ENCODE measurements at regions not wholly inside any gene's neighbourhood (a gene's known extent, or its start where the extent isn't known, plus 50 kb on each side); places are given as distances from the start of the nearest gene placed in this dataset.

DNA sequence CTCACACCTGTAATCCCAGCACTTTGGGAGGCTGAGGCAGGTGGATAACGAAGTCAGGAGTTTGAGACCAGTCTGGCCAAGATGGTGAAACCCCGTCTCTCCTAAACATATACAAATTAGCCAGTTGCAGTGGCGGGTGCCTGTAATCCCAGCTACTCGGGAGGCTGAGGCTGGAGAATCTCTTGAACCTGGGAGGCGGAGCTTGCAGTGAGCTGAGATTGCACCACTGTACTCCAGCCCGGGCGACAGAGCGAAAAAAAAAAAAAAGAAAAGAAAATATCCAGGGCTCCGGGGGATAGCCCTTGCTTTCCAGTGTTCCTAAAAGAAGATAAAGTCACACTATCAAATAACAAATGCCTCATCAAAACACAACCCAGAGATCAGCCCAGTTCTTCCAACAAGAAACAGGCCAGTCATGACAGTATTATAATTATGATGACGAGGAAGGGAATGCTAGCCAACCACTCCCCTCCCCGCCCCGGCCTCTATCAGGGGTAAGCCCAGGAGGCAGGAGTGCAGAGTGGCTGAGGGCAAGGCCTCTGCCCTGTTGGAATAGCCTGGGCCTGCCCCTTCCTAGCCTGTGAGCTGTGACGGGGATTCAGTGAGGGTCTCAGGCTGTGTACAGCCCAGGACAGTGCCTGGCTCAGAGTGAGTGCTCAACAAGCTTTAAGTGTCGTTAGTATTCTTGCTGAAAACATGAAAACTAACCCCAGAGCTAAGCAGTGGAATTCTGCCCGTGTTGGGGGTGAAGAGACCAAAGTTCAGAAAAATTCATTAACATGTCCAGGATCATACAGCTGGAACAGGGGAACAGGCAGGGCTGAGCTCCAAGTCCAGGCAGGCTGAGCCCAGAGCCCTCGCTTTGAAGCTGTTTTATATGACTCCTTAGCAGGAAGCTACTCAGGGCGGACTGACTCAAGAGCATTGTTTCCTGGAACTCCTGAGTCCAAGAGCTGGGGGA, 54.3 kb downstream of the FAM241B start:
- no peaks in the 10 kb centered on the region for H3K4me1 ChIP-seq
- DNase-seq = peak; percentile 30
- no peaks in the 10 kb centered on the region for H3K36me3 ChIP-seq
- H3K27me3 ChIP-seq = peaks cover 5% of the 10 kb centered on the region; the same call in 1 of the 2 replicates
- TF ChIP-seq CTCF (IDR thresholded peaks at IDR 0.05; ENCODE audit: low read depth, low read length) = no peak
- no peak overlapping the region for H3K4me3 ChIP-seq (ENCODE audit: low read depth, low read length)
- no peaks in the 10 kb centered on the region for H3K9me3 ChIP-seq

- Histone ChIP-seq H3K9me3 (no peaks in the 10 kb centered on the region), H3K36me3 (no peaks in the 10 kb centered on the region), H3K4me3 (ENCODE audit: low read depth, low read length) (no peak overlapping the region), H3K4me1 (no peaks in the 10 kb centered on the region), H3K27me3 (no peaks in the 10 kb centered on the region)
- no peak for DNase-seq
- no peak for TF ChIP-seq CTCF (IDR thresholded peaks at IDR 0.05; ENCODE audit: low read depth, low read length)
These were observed 54.9 kb downstream of the FAM241B start for GRCh38 chr10:69684981-69685353.

GRCh38 chr10:69685426-69685801, 55.4 kb downstream of the FAM241B start:
- no peak for TF ChIP-seq CTCF (IDR thresholded peaks at IDR 0.05; ENCODE audit: low read depth, low read length)

DNA sequence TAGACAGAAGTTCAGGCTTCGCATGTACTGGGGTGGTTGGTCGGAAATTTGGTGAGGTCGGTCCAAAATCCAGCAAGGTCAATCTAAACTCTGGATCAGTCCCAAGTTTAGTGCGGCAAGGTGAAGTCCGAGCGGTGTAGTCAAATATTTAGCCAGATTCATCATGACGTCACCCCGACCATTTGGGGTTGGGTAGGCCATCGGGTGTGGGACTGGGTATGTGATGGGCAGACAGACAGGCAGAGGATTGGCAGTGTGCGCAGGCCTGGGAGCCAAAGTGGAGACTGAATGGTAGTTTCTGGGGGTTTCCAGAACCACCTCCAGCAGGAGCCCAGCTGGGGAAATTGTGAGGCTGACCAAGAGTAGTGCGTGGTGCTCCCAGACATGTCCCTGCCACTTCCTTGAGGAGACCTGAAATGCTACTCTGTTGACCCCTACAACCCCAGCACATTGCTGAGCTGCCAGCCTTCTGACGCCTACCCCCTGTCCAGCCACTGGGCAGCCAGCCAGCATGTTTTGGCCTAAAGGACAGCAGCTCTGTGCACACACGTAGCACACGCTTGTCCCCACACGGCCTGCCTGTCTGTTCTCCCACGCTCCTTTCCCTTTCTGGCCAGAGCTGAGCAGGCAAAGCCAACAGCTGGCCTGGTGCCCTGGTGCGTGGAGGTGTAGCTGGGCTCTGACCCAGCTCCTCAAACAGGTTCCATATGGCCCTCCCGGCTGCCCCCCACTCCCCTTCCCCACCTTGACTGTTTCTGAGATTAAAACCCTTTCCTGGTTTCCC, 55.9 kb downstream of the FAM241B start:
- peak; percentile 20 for DNase-seq
- no peak overlapping the region for H3K4me3 ChIP-seq (ENCODE audit: low read depth, low read length)
- H3K36me3 ChIP-seq = no peaks in the 10 kb centered on the region
- H3K27me3 ChIP-seq = no peaks in the 10 kb centered on the region
- no peaks in the 10 kb centered on the region for H3K4me1 ChIP-seq
- no peaks in the 10 kb centered on the region for H3K9me3 ChIP-seq
- TF ChIP-seq CTCF (IDR thresholded peaks at IDR 0.05; ENCODE audit: low read depth, low read length) = no peak

More at GRCh38 chr10:69685426-69685801, 55.4 kb downstream of the FAM241B start:
- H3K9me3 ChIP-seq = no peaks in the 10 kb centered on the region
- no peaks in the 10 kb centered on the region for H3K4me1 ChIP-seq
- H3K36me3 ChIP-seq = no peaks in the 10 kb centered on the region
- no peak for DNase-seq
- no peaks in the 10 kb centered on the region for H3K27me3 ChIP-seq
- no peak overlapping the region for H3K4me3 ChIP-seq (ENCODE audit: low read depth, low read length)

GRCh38 chr10:69686866-69687265, 56.8 kb downstream of the FAM241B start:
- DNase-seq = no peak
- TF ChIP-seq CTCF (IDR thresholded peaks at IDR 0.05; ENCODE audit: low read depth, low read length) = no peak
- Histone ChIP-seq H3K4me1 (no peaks in the 10 kb centered on the region), H3K4me3 (ENCODE audit: low read depth, low read length) (no peak overlapping the region), H3K9me3 (no peaks in the 10 kb centered on the region), H3K27me3 (no peaks in the 10 kb centered on the region), H3K36me3 (no peaks in the 10 kb centered on the region)

Measured in BE2C (cell line).